ENCODE measurements at regions not wholly inside any gene's neighbourhood (a gene's known extent, or its start where the extent isn't known, plus 50 kb on each side); places are given as distances from the start of the nearest gene placed in this dataset.

GRCh38 chr21:33128538-33128937, 58.6 kb downstream of the OLIG1 start:
- peaks cover 53% of the 10 kb centered on the region for H3K27me3 ChIP-seq (replicated peaks; ENCODE audit: insufficient read depth)
- H3K9ac ChIP-seq: no peak overlapping the region
- no peak overlapping the region for H2AFZ ChIP-seq
- no peaks in the 10 kb centered on the region for H3F3A ChIP-seq (ENCODE audit: insufficient read depth)
- no peak overlapping the region for H3K4me3 ChIP-seq
- no peaks in the 10 kb centered on the region for H3K79me2 ChIP-seq (ENCODE audit: insufficient read depth)
- no peak for DNase-seq
- 22 to 23% methylated on average over 3 of the region's 3 CpGs for WGBS, 2 experiments (ENCODE audit: low coverage in 1 of 2, low lambda C conversion rate in 2 of 2, missing lambda C conversion rate in 2 of 2)
- no peaks in the 10 kb centered on the region for H3K9me2 ChIP-seq (ENCODE audit: insufficient read depth)
- H3K27ac ChIP-seq: no peak overlapping the region
- in situ Hi-C loops (cut with MboI): no loop called here
- no peaks in the 10 kb centered on the region for H3K36me3 ChIP-seq (ENCODE audit: low read depth)
- no peaks in the 10 kb centered on the region for H4K20me1 ChIP-seq (ENCODE audit: insufficient read depth)
- no peak overlapping the region for H3K4me2 ChIP-seq (ENCODE audit: unreplicated experiment)
- no peak for TF ChIP-seq EZH2phosphoT487 (IDR thresholded peaks at IDR 0.05; ENCODE audit: insufficient read depth, low read depth)
- TF ChIP-seq EZH2 (IDR thresholded peaks at IDR 0.05; ENCODE audit: insufficient read depth, poor library complexity, severe bottlenecking): no peak
- no peaks in the 10 kb centered on the region for H3K9me3 ChIP-seq (ENCODE audit: low read depth)
- no peaks in the 10 kb centered on the region for H3K4me1 ChIP-seq (ENCODE audit: insufficient read depth)

- Histone ChIP-seq H3K9me2 (ENCODE audit: insufficient read depth) (no peaks in the 10 kb centered on the region), H3K36me3 (ENCODE audit: low read depth) (no peaks in the 10 kb centered on the region), H3K4me3 (no peak overlapping the region), H3K79me2 (ENCODE audit: insufficient read depth) (no peaks in the 10 kb centered on the region), H3K9ac (no peak overlapping the region), H3K4me2 (ENCODE audit: unreplicated experiment) (no peak overlapping the region), H3K9me3 (ENCODE audit: low read depth) (no peaks in the 10 kb centered on the region), H3F3A (ENCODE audit: insufficient read depth) (no peaks in the 10 kb centered on the region), H3K27me3 (replicated peaks; ENCODE audit: insufficient read depth) (peaks cover 66% of the 10 kb centered on the region), H2AFZ (no peak overlapping the region), H3K27ac (no peak overlapping the region), H4K20me1 (ENCODE audit: insufficient read depth) (no peaks in the 10 kb centered on the region), H3K4me1 (ENCODE audit: insufficient read depth) (no peaks in the 10 kb centered on the region)
- in situ Hi-C loops (cut with MboI): loop anchor here (10.0 kb wide), 1 partner anchor 137 kb away; no protein-coding TSS in a partner anchor
- DNase-seq: no peak
- no peak for TF ChIP-seq EZH2 (IDR thresholded peaks at IDR 0.05; ENCODE audit: insufficient read depth, poor library complexity, severe bottlenecking)
- TF ChIP-seq EZH2phosphoT487 (IDR thresholded peaks at IDR 0.05; ENCODE audit: insufficient read depth, low read depth): no peak
- WGBS, 2 experiments (ENCODE audit: low coverage in 1 of 2, low lambda C conversion rate in 2 of 2, missing lambda C conversion rate in 2 of 2): 63 to 65% methylated on average over 3 of the region's 3 CpGs
These were observed 62.1 kb downstream of the OLIG1 start for GRCh38 chr21:33132054-33132453.

- in situ Hi-C loops (cut with MboI): loop anchor here (10.0 kb wide), 1 partner anchor 139 kb away; no protein-coding TSS in a partner anchor
- Histone ChIP-seq H3K4me2 (ENCODE audit: unreplicated experiment) (no peak overlapping the region), H3K9ac (no peak overlapping the region), H3K36me3 (ENCODE audit: low read depth) (no peaks in the 10 kb centered on the region), H3F3A (ENCODE audit: insufficient read depth) (no peaks in the 10 kb centered on the region), H4K20me1 (ENCODE audit: insufficient read depth) (no peaks in the 10 kb centered on the region), H3K27ac (no peak overlapping the region), H3K9me3 (ENCODE audit: low read depth) (no peaks in the 10 kb centered on the region), H3K4me3 (no peak overlapping the region), H3K27me3 (replicated peaks; ENCODE audit: insufficient read depth) (peaks cover 55% of the 10 kb centered on the region), H3K9me2 (ENCODE audit: insufficient read depth) (no peaks in the 10 kb centered on the region), H3K4me1 (ENCODE audit: insufficient read depth) (no peaks in the 10 kb centered on the region), H2AFZ (no peak overlapping the region), H3K79me2 (ENCODE audit: insufficient read depth) (no peaks in the 10 kb centered on the region)
- WGBS, 2 experiments (ENCODE audit: low coverage in 1 of 2, low lambda C conversion rate in 2 of 2, missing lambda C conversion rate in 2 of 2): 14 to 16% methylated on average over 6 of the region's 6 CpGs
- DNase-seq: no peak
- TF ChIP-seq EZH2 (IDR thresholded peaks at IDR 0.05; ENCODE audit: insufficient read depth, poor library complexity, severe bottlenecking): no peak
- no peak for TF ChIP-seq EZH2phosphoT487 (IDR thresholded peaks at IDR 0.05; ENCODE audit: insufficient read depth, low read depth)
These were observed 64.0 kb downstream of the OLIG1 start for GRCh38 chr21:33133892-33134291.

- H3K27me3 ChIP-seq (replicated peaks; ENCODE audit: insufficient read depth): peaks cover 64% of the 10 kb centered on the region
- WGBS, 2 experiments (ENCODE audit: low coverage in 1 of 2, low lambda C conversion rate in 2 of 2, missing lambda C conversion rate in 2 of 2): 28 to 31% methylated on average over 8 of the region's 8 CpGs
- TF ChIP-seq EZH2phosphoT487 (IDR thresholded peaks at IDR 0.05; ENCODE audit: insufficient read depth, low read depth) (no peak), EZH2 (IDR thresholded peaks at IDR 0.05; ENCODE audit: insufficient read depth, poor library complexity, severe bottlenecking) (no peak)
These were observed 66.0 kb downstream of the OLIG1 start for GRCh38 chr21:33135925-33136324.

More at GRCh38 chr21:33135925-33136324, 66.0 kb downstream of the OLIG1 start:
- Histone ChIP-seq H3K79me2 (ENCODE audit: insufficient read depth) (no peaks in the 10 kb centered on the region), H3K27ac (no peak overlapping the region), H3K4me2 (ENCODE audit: unreplicated experiment) (no peak overlapping the region), H3K36me3 (ENCODE audit: low read depth) (no peaks in the 10 kb centered on the region), H3K9me3 (ENCODE audit: low read depth) (no peaks in the 10 kb centered on the region), H3K4me3 (no peak overlapping the region), H3K9ac (no peak overlapping the region), H2AFZ (no peak overlapping the region), H3K4me1 (ENCODE audit: insufficient read depth) (no peaks in the 10 kb centered on the region), H3F3A (ENCODE audit: insufficient read depth) (no peaks in the 10 kb centered on the region), H4K20me1 (ENCODE audit: insufficient read depth) (no peaks in the 10 kb centered on the region), H3K9me2 (ENCODE audit: insufficient read depth) (no peaks in the 10 kb centered on the region)
- no peak for DNase-seq
- in situ Hi-C loops (cut with MboI): loop anchor here (10.0 kb wide), 1 partner anchor 141 kb away; no protein-coding TSS in a partner anchor
